Neural cell (in vitro differentiated cells): ENCODE measurements at regions not wholly inside any gene's neighbourhood (a gene's known extent, or its start where the extent isn't known, plus 50 kb on each side); places are given as distances from the start of the nearest gene placed in this dataset.

Experiments
- H2AFZ ChIP-seq: fragments of 200-600, 300-800 bp; sonication (generic), shearing (Covaris generic); 2 replicates; pipeline ENCODE4 v1.6.0; 2014; ENCODE audit warnings: low read depth, mild to moderate bottlenecking, antibody characterized with exemption, low read length, moderate library complexity
- H3F3A ChIP-seq: fragments of 200-600 bp; shearing (Covaris generic); 2 replicates; pipeline ENCODE4 v1.6.1; 2016; ENCODE audit warnings: mild to moderate bottlenecking, moderate library complexity, mixed read lengths, antibody characterized with exemption, low read length; ENCODE audit not compliant: insufficient read depth, poor library complexity, severe bottlenecking
- H3K27ac ChIP-seq: fragments of 200-600, 300-800 bp; sonication (generic), shearing (Covaris generic); 2 replicates; pipeline ENCODE4 v1.5.1; 2014; ENCODE audit warnings: mild to moderate bottlenecking, low read length, moderate library complexity
- H3K27me3 ChIP-seq: fragments of 300-800, 200-600 bp; sonication (generic), shearing (Covaris generic); 2 replicates; pipeline ENCODE4 v1.6.0; 2014; ENCODE audit warnings: mild to moderate bottlenecking, low read depth, low read length, moderate library complexity; ENCODE audit not compliant: insufficient read depth
- H3K36me3 ChIP-seq: fragments of 300-800, 200-600 bp; sonication (generic), shearing (Covaris generic); 2 replicates; pipeline ENCODE4 v1.5.1; 2014; ENCODE audit warnings: mild to moderate bottlenecking, antibody characterized with exemption, low read length, moderate library complexity; ENCODE audit not compliant: insufficient read depth
- H3K4me2 ChIP-seq: fragments of 300-800, 200-600 bp; sonication (generic), shearing (Covaris generic); 2 replicates; pipeline ENCODE4 v1.6.0; 2014; ENCODE audit warnings: mild to moderate bottlenecking, low read length
- H3K4me3 ChIP-seq: fragments of 300-800, 200-600 bp; sonication (generic), shearing (Covaris generic); 2 replicates; pipeline ENCODE4 v1.5.1; 2014; ENCODE audit warnings: mild to moderate bottlenecking, low read length, moderate library complexity
- H3K79me2 ChIP-seq: fragments of 200-600 bp; shearing (Covaris generic); replicated peaks from 2 replicates; pipeline ENCODE4 v1.6.0; 2014; ENCODE audit warnings: mild to moderate bottlenecking, low read length, moderate library complexity; ENCODE audit not compliant: insufficient read depth
- H3K9ac ChIP-seq: fragments of 300-800, 200-600 bp; sonication (generic), shearing (Covaris generic); 2 replicates; pipeline ENCODE4 v1.6.1; 2016; ENCODE audit warnings: mild to moderate bottlenecking, low read length, mixed read lengths
- H3K9me2 ChIP-seq: fragments of 200-600 bp; shearing (Covaris generic); 2 replicates; pipeline ENCODE4 v1.6.1; 2016; ENCODE audit warnings: mild to moderate bottlenecking, low read length, mixed read lengths; ENCODE audit not compliant: insufficient read depth
- H3K9me3 ChIP-seq: fragments of 200-600, 300-800 bp; sonication (generic), shearing (Covaris generic); 2 replicates; pipeline ENCODE4 v1.6.1; 2016; ENCODE audit warnings: mild to moderate bottlenecking, mixed run types, low read length, moderate library complexity, mixed read lengths
- H4K20me1 ChIP-seq: fragments of 200-600 bp; shearing (Covaris generic); 2 replicates; pipeline ENCODE4 v1.6.1; 2016; ENCODE audit warnings: mild to moderate bottlenecking, mixed run types; ENCODE audit not compliant: insufficient read depth
- CTCF ChIP-seq: fragments of 450-650 bp; IDR thresholded peaks from 2 replicates; pipeline ENCODE4 v1.5.1; 2014; ENCODE audit warnings: antibody characterized with exemption, mild to moderate bottlenecking, moderate library complexity; ENCODE audit not compliant: poor library complexity, severe bottlenecking
- EP300 ChIP-seq: fragments of 450-650 bp; conservative IDR thresholded peaks from 2 replicates; pipeline ENCODE4 v1.6.1; 2014; ENCODE audit warnings: antibody characterized with exemption, mild to moderate bottlenecking, moderate library complexity; ENCODE audit not compliant: poor library complexity, severe bottlenecking
- EZH2 ChIP-seq: fragments of 200-600, 300-800 bp; shearing (Covaris generic), sonication (generic); IDR thresholded peaks from 2 replicates; pipeline ENCODE4 v1.6.1; 2014; ENCODE audit warnings: antibody characterized with exemption, low read length, borderline replicate concordance, mild to moderate bottlenecking; ENCODE audit not compliant: insufficient read depth, poor library complexity, severe bottlenecking
- MXI1 ChIP-seq: fragments of 450-650 bp; conservative IDR thresholded peaks from 2 replicates; pipeline ENCODE4 v1.6.1; 2014; ENCODE audit warnings: antibody characterized with exemption, mild to moderate bottlenecking; ENCODE audit not compliant: poor library complexity, severe bottlenecking
- POLR2AphosphoS5 ChIP-seq: IDR thresholded peaks from 2 replicates; pipeline ENCODE4 v1.6.1; 2012
- RAD21 ChIP-seq: fragments of 450-650 bp; conservative IDR thresholded peaks from 2 replicates; pipeline ENCODE4 v1.6.1; 2014; ENCODE audit warnings: antibody characterized with exemption, mild to moderate bottlenecking, moderate library complexity
- REST ChIP-seq: IDR thresholded peaks from 2 replicates; pipeline ENCODE4 v1.6.1; 2012; ENCODE audit warnings: borderline replicate concordance
- SMC3 ChIP-seq: fragments of 450-650 bp; conservative IDR thresholded peaks from 2 replicates; pipeline ENCODE4 v1.6.1; 2014; ENCODE audit warnings: antibody characterized with exemption, mild to moderate bottlenecking, moderate library complexity; ENCODE audit not compliant: poor library complexity
- TAF1 ChIP-seq: IDR thresholded peaks from 2 replicates; pipeline ENCODE4 v1.6.1; 2012; ENCODE audit warnings: low read depth

GRCh38 chr10:126732868-126733267, 62.4 kb upstream of the C10orf90 start:
- H3F3A ChIP-seq: no peaks in the 10 kb centered on the region
- no peaks in the 10 kb centered on the region for H3K27me3 ChIP-seq
- no peaks in the 10 kb centered on the region for H3K36me3 ChIP-seq
- H3K27ac ChIP-seq: no peak overlapping the region
- no peak overlapping the region for H2AFZ ChIP-seq
- H3K9ac ChIP-seq: no peak overlapping the region
- TF ChIP-seq TAF1: no peak
- no peak for TF ChIP-seq RAD21
- H4K20me1 ChIP-seq: no peaks in the 10 kb centered on the region
- no peak overlapping the region for H3K4me2 ChIP-seq
- no peak overlapping the region for H3K4me3 ChIP-seq
- peaks cover 5% of the 10 kb centered on the region for H3K9me3 ChIP-seq
- no peaks in the 10 kb centered on the region for H3K9me2 ChIP-seq
- H3K79me2 ChIP-seq: no peaks in the 10 kb centered on the region

- no peaks in the 10 kb centered on the region for H3K79me2 ChIP-seq
- no peak overlapping the region for H3K4me2 ChIP-seq
- H3K9me3 ChIP-seq: no peaks in the 10 kb centered on the region
- H3K9ac ChIP-seq: no peak overlapping the region
- H2AFZ ChIP-seq: no peak overlapping the region
- no peaks in the 10 kb centered on the region for H4K20me1 ChIP-seq
- no peaks in the 10 kb centered on the region for H3K36me3 ChIP-seq
- no peaks in the 10 kb centered on the region for H3K27me3 ChIP-seq
- H3F3A ChIP-seq: no peaks in the 10 kb centered on the region
- TF ChIP-seq EP300: no peak
- no peak for TF ChIP-seq RAD21
- TF ChIP-seq REST: no peak
- TF ChIP-seq MXI1: no peak
- no peak for TF ChIP-seq EZH2
- TF ChIP-seq CTCF: no peak
- no peak for TF ChIP-seq TAF1
- H3K27ac ChIP-seq: no peak overlapping the region
- no peaks in the 10 kb centered on the region for H3K9me2 ChIP-seq
- no peak overlapping the region for H3K4me3 ChIP-seq
These were observed 63.5 kb upstream of the C10orf90 start for GRCh38 chr10:126734015-126734414.

GRCh38 chr10:126734967-126735366, 64.5 kb upstream of the C10orf90 start:
- Histone ChIP-seq H2AFZ (no peak overlapping the region), H3F3A (no peaks in the 10 kb centered on the region), H3K9me2 (no peaks in the 10 kb centered on the region), H3K27ac (no peak overlapping the region), H3K36me3 (no peaks in the 10 kb centered on the region), H4K20me1 (no peaks in the 10 kb centered on the region), H3K9ac (no peak overlapping the region), H3K27me3 (no peaks in the 10 kb centered on the region), H3K4me2 (no peak overlapping the region), H3K9me3 (no peaks in the 10 kb centered on the region), H3K79me2 (no peaks in the 10 kb centered on the region), H3K4me3 (no peak overlapping the region)
- no peak for TF ChIP-seq SMC3
- TF ChIP-seq TAF1: no peak
- TF ChIP-seq RAD21: no peak
- TF ChIP-seq EP300: no peak
- TF ChIP-seq EZH2: no peak
- no peak for TF ChIP-seq MXI1
- no peak for TF ChIP-seq CTCF
- TF ChIP-seq REST: no peak
- TF ChIP-seq POLR2AphosphoS5: no peak
